Heart left ventricle (tissue), 16 donors: ENCODE measurements at regions not wholly inside any gene's neighbourhood (a gene's known extent, or its start where the extent isn't known, plus 50 kb on each side); places are given as distances from the start of the nearest gene placed in this dataset.

ENCODE experiments used
- ATAC-seq, 4 donors: fragments of 200-7000 bp; cut with Tn5 transposase; one replicate each; pipeline ENCODE4 v1.9.1; 2020 to 2022; ENCODE audit warnings: moderate library complexity in 4 of 4, mild to moderate bottlenecking in 3 of 4, moderate number of reproducible peaks in 1 of 4
- DNase-seq, 5 donors: peaks; one replicate each; pipeline ENCODE4 v3.0.0-alpha.2; 2020
- H3K27ac ChIP-seq, 12 donors: fragments of 200-600 bp; sonication (generic) in 4 of 12; one replicate each; pipeline versions ENCODE4 v1.5.0 to v1.8.0; 2016 to 2022; ENCODE audit warnings: mild to moderate bottlenecking in 2 of 12
- H3K27me3 ChIP-seq, 9 donors: fragments of 200-600 bp; sonication (generic) in 2 of 9; one replicate each; pipeline versions ENCODE4 v1.5.1 to v1.8.0; 2016 to 2022; ENCODE audit warnings: mild to moderate bottlenecking in 3 of 9
- H3K36me3 ChIP-seq, 9 donors: fragments of 200-600 bp; sonication (generic) in 2 of 9; one replicate each; pipeline versions ENCODE4 v1.5.0 to v1.8.0; 2018 to 2022; ENCODE audit warnings: mild to moderate bottlenecking in 2 of 9
- H3K4me1 ChIP-seq, 12 donors: fragments of 200-600 bp; sonication (generic) in 4 of 12; one replicate each; pipeline versions ENCODE4 v1.5.0 to v1.8.0; 2016 to 2022; ENCODE audit warnings: mild to moderate bottlenecking in 3 of 12
- H3K4me3 ChIP-seq, 12 donors: fragments of 200-600 bp; sonication (generic) in 4 of 12; one replicate each; pipeline versions ENCODE4 v1.5.0 to v1.8.0; 2017 to 2022; ENCODE audit warnings: mild to moderate bottlenecking in 9 of 12, moderate library complexity in 4 of 12
- H3K9me3 ChIP-seq, 12 donors: fragments of 200-600 bp; sonication (generic) in 4 of 12; one replicate each; pipeline versions ENCODE4 v1.5.0 to v1.8.0; 2016 to 2022; ENCODE audit warnings: mild to moderate bottlenecking in 1 of 12
- CTCF ChIP-seq, 12 donors: fragments of 200-600 bp; sonication (generic) in 4 of 12; IDR thresholded peaks; one replicate each; pipeline versions ENCODE4 v1.5.0 to v1.8.0; 2018 to 2022; ENCODE audit warnings: antibody characterized with exemption in 12 of 12, mild to moderate bottlenecking in 5 of 12
- POLR2A ChIP-seq, 2 donors: fragments of 450-650 bp; IDR thresholded peaks; one replicate each; pipeline ENCODE4 v1.6.1; 2017; ENCODE audit warnings: antibody characterized with exemption in 2 of 2, mild to moderate bottlenecking in 2 of 2, moderate library complexity in 2 of 2
- WGBS, 4 donors: extraction: QIAGEN DNeasy Blood & Tissue Kit in 2 of 4; methylation state at CpG; one replicate each; pipeline versions ENCODE4 v1.1.5 to v1.1.7; 2013 to 2018; 5-methylcytosine and 5-hydroxymethylcytosine counted together
- intact Hi-C, 10 donors: fragments of 100-400 bp; cut with DNase I; formaldehyde crosslinking; loops; one replicate each; pipeline versions ENCODE4 v1.11.1 to v1.14.2; 2022
- donor health status: ischemic (EF 13 %, LVEDD 7.1; RV severe dilation, severe dysfunction).
- donor health status: healthy with polysubstance abuse.
- donor health status: DM: no; HTN: yes; CAD: no.
- donor health status: DM: no; HTN: no; CAD: no.
- donor health status: ischemic (EF 25% LVEDD 6.9; RV normal size, moderate dysfunction).
- donor health status: ischemic (EF 25% LVEDD 5.7; RV mildly dilated, moderate dysfunction).
- donor health status: healthy.
- donor health status: DM: yes; HTN: yes; CAD: no.
- donor health status: ischemic (EF 35%, LVEDD 5.7; RV mildly dilated, moderate dysfunction).
- donor health status: nonischemic (EF 11% LVEDD 7.7; RV severe dilation, severe dysfunction).
- donor health status: DM: yes; HTN: yes; CAD: no.
- donor health status: PGD.
- donor health status: ischemic (EF 29% LVEDD 5.4; RV normal size, mild dysfunction).
- donor health status: nonischemic (EF 23%, LVEDD 6.1; RV moderate dilation, normal function).

GRCh38 chr15:31571676-31572075, 245.0 kb downstream of the KLF13 start:
- TF ChIP-seq POLR2A (IDR thresholded peaks at IDR 0.05) (no peak), CTCF (IDR thresholded peaks at IDR 0.05) (peak in 6 of 12 donors; percentile 8 to 49 (median 22))
- intact Hi-C loops, result loop anchor here in 3 of 10 donors (5.0 to 10.0 kb wide), 3 partner anchors 293 to 403 kb away; no protein-coding TSS in a partner anchor
- ATAC-seq (peak in 2 of 4 donors; percentile 52 to 60), DNase-seq (no peak)
- Histone ChIP-seq H3K4me3 (no peak overlapping the region), H3K36me3 (no peaks in the 10 kb centered on the region), H3K27me3 (no peaks in the 10 kb centered on the region), H3K4me1 (peaks cover 0 to 9% (median 0%) of the 10 kb centered on the region in 12 donors), H3K27ac (no peak overlapping the region), H3K9me3 (peaks cover 0 to 7% (median 0%) of the 10 kb centered on the region in 12 donors)
- WGBS, 4 donors, result 55 to 84% (median 75%) methylated on average over 3 of the region's 3 CpGs

DNA sequence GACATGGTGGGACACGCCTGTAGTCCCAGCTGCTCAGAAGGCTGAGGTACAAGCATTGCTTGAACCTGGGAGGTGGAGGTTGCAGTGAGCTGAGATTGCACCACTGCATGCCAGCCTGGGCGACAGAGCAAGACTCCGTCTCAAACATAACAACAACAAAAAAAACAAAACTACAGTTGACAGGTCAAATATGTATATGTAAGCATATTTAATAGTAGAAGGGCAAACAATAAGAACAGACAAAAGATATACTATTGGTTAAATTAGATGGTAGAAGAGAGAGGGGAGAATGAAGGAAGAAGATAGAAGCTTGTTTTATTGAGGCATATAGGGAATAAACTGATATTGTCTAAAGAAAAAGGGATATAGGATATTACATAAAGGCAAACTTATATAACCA, 247.1 kb downstream of the KLF13 start:
- TF ChIP-seq CTCF (IDR thresholded peaks at IDR 0.05) (no peak), POLR2A (IDR thresholded peaks at IDR 0.05) (no peak)
- Histone ChIP-seq H3K9me3 (peaks cover 0 to under 1% (median 0%) of the 10 kb centered on the region in 12 donors), H3K27ac (no peak overlapping the region), H3K4me3 (no peak overlapping the region), H3K36me3 (no peaks in the 10 kb centered on the region), H3K27me3 (no peaks in the 10 kb centered on the region), H3K4me1 (peaks cover 0 to 9% (median 0%) of the 10 kb centered on the region in 12 donors)
- 95 to 96% (median 96%) methylated on average over 3 of the region's 3 CpGs for WGBS, 4 donors
- DNase-seq (no peak), ATAC-seq (no peak)
- intact Hi-C loops, result loop anchor here in 3 of 10 donors (5.0 to 10.0 kb wide), 3 partner anchors 291 to 401 kb away; no protein-coding TSS in a partner anchor

GRCh38 chr15:31574766-31575165, 248.1 kb downstream of the KLF13 start:
- Histone ChIP-seq H3K4me1 (peaks cover 0 to 9% (median 0%) of the 10 kb centered on the region in 12 donors), H3K9me3 (no peaks in the 10 kb centered on the region), H3K4me3 (no peak overlapping the region), H3K27me3 (no peaks in the 10 kb centered on the region), H3K27ac (no peak overlapping the region), H3K36me3 (no peaks in the 10 kb centered on the region)
- intact Hi-C loops, result loop anchor here in 3 of 10 donors (5.0 to 10.0 kb wide), 3 partner anchors 290 to 400 kb away; no protein-coding TSS in a partner anchor
- DNase-seq (no peak), ATAC-seq (peak in 2 of 4 donors; percentile 36 to 63)
- TF ChIP-seq POLR2A (IDR thresholded peaks at IDR 0.05), result no peak
- no peak for TF ChIP-seq CTCF (IDR thresholded peaks at IDR 0.05)
- WGBS, 4 donors, result 17 to 34% (median 30%) methylated on average over 1 of the region's 1 CpG

- intact Hi-C loops, result loop anchor here in 2 of 10 donors (10.0 kb wide), 2 partner anchors 288 to 398 kb away; no protein-coding TSS in a partner anchor
- no peaks in the 10 kb centered on the region for H3K36me3 ChIP-seq
- H3K27me3 ChIP-seq, result no peaks in the 10 kb centered on the region
- H3K4me1 ChIP-seq, result peaks cover 0 to 9% (median 0%) of the 10 kb centered on the region in 12 donors
- DNase-seq, result no peak
- H3K9me3 ChIP-seq, result peaks cover 0 to 11% (median 7%) of the 10 kb centered on the region in 12 donors
- 45 to 57% (median 53%) methylated on average over 5 of the region's 5 CpGs for WGBS, 4 donors
- TF ChIP-seq CTCF (IDR thresholded peaks at IDR 0.05), result no peak
- no peak overlapping the region for H3K4me3 ChIP-seq
- H3K27ac ChIP-seq, result no peak overlapping the region
- ATAC-seq, result no peak
Observed at GRCh38 chr15:31577108-31577507, 250.5 kb downstream of the KLF13 start.
